ENCODE measurements at regions not wholly inside any gene's neighbourhood (a gene's known extent, or its start where the extent isn't known, plus 50 kb on each side); places are given as distances from the start of the nearest gene placed in this dataset.
A peak's percentile ranks its signal among the peaks of the same experiment; 100 is the strongest.

DNA sequence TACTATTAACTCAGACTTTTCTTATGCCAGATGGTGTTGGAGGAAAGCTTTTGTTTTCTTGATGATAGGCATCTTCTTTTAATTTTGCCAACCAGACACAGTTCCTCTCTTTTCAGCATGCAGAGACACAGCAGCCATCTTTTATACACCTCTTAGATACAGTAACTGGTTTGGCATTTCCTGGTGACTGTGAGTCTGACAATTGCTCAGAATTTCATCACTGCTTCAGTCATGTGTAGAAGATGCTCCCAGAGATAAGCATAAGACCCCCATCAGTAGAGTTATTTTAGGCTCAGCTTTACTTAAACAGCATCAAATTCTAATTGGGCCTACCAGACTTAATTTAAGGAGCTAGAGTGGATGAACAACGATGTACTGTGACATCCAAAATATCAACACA, 779.0 kb downstream of the SQOR start:
- TF ChIP-seq, protein P1, sequence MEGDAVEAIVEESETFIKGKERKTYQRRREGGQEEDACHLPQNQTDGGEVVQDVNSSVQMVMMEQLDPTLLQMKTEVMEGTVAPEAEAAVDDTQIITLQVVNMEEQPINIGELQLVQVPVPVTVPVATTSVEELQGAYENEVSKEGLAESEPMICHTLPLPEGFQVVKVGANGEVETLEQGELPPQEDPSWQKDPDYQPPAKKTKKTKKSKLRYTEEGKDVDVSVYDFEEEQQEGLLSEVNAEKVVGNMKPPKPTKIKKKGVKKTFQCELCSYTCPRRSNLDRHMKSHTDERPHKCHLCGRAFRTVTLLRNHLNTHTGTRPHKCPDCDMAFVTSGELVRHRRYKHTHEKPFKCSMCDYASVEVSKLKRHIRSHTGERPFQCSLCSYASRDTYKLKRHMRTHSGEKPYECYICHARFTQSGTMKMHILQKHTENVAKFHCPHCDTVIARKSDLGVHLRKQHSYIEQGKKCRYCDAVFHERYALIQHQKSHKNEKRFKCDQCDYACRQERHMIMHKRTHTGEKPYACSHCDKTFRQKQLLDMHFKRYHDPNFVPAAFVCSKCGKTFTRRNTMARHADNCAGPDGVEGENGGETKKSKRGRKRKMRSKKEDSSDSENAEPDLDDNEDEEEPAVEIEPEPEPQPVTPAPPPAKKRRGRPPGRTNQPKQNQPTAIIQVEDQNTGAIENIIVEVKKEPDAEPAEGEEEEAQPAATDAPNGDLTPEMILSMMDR (conservative IDR thresholded peaks at IDR 0.05; ENCODE audit: low read length), result no peak
- H3K4me3 ChIP-seq (ENCODE audit: low read length), result no peak overlapping the region
- DNase-seq (ENCODE audit: low read depth), result peak; percentile 80

DNA sequence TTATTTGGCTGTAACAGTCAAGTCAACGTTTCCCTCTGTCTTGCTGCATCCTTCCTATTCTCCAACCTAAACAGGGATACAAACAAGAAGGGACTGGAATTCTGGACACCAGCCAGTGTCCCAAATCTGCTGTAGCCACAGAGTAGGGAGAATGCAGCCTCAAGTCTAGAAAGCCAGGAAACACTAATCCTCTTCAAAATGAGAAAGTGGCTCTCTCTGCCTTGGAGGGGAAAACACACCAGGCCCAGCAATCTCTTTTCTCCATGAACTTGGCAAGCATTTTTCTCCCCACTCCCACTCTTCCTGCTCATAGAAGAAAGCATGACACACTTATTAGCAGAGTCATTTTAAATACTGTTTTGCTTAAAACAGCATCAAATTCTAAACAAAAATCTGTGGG, 781.7 kb downstream of the SQOR start:
- TF ChIP-seq, protein P1 (conservative IDR thresholded peaks at IDR 0.05; ENCODE audit: low read length), result no peak
- peak; percentile 6 for DNase-seq (ENCODE audit: low read depth)

DNA sequence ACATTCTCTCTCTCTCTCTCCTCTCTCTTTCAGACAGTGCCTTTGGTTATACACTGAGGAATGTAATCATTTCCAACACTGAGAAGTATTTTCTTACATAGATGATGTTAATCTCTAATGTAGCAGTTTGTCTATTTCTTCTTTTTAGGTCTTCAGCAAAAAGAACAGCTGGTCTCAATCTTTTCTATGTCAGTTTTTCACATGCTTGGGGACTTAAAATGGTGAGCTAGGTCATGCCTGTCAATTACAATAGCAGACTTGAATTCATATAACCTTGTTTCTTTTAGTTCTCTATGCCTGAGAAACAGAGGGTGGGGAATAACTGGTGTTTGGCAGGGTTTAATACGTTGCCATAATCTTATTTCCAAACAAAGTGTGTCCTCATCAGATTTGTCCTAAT, 786.2 kb downstream of the SQOR start:
- no peak for DNase-seq (ENCODE audit: low read depth)
- H3K4me3 ChIP-seq (ENCODE audit: low read length), result no peak overlapping the region
- TF ChIP-seq, protein P1 (conservative IDR thresholded peaks at IDR 0.05; ENCODE audit: low read length), result no peak

More for the DNA sequence above, 781.7 kb downstream of the SQOR start:
- H3K4me3 ChIP-seq (ENCODE audit: low read length), result no peak overlapping the region

DNA sequence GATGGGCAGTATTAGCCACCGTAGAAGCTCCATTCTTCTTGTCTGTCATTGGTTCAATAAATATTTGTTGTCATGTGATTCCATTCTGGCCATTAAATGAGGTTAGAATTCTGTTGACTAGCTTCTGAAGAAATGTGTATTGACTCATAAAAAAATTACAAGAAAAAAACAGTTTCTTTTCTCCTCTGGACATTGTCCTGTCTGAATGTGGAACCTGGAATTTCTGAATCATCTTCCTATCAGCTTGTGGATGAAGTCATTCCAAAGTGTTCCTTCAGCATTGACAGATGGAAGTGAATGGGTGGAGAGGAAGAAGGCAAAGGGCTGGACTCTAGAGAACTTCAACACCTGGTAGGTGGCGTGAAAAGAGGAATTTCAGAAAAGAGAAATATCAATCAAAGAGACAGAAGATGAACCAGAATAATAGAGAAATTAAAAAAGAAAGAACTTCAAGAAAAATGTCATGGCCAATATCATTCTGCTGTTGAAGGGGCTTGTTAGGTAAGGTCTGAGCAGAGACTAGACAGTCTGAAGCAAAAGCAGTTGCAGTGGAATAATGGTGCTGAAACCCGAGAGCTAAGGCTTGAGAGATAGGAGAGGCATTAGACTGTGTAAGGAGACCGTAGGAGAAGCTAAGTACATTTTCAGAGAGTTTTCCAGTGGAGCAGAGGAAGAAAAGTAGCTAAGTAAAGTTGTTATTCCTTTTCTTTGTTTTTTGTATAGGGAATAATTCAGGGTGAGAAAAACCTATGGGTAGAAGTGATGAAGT, 806.6 kb downstream of the SQOR start:
- TF ChIP-seq, protein P1 (conservative IDR thresholded peaks at IDR 0.05; ENCODE audit: low read length), result no peak
- peak; percentile 70 for DNase-seq (ENCODE audit: low read depth)
- no peak overlapping the region for H3K4me3 ChIP-seq (ENCODE audit: low read length)

DNA sequence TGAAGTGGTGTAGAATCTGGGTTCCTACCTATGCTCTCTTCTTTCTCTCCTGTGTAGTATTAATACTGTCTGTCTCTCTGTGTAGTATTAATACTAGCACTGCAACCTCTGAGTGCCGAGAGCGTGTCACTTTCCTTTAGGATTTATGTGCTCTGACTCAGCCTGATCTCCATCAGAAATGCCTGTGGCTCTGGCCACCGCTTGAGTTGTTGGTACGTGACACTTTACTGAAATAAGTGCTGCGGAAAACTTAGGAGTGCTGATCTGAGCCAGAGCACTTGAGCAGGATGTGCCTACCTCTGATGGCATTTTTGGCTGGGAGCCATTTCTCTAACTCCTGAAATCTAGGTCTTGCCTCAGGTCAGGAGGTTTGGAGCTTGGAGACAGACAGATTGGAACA, 807.4 kb downstream of the SQOR start:
- TF ChIP-seq, protein P1 (conservative IDR thresholded peaks at IDR 0.05; ENCODE audit: low read length), result no peak
- no peak overlapping the region for H3K4me3 ChIP-seq (ENCODE audit: low read length)
- DNase-seq (ENCODE audit: low read depth), result peak; percentile 67

DNA sequence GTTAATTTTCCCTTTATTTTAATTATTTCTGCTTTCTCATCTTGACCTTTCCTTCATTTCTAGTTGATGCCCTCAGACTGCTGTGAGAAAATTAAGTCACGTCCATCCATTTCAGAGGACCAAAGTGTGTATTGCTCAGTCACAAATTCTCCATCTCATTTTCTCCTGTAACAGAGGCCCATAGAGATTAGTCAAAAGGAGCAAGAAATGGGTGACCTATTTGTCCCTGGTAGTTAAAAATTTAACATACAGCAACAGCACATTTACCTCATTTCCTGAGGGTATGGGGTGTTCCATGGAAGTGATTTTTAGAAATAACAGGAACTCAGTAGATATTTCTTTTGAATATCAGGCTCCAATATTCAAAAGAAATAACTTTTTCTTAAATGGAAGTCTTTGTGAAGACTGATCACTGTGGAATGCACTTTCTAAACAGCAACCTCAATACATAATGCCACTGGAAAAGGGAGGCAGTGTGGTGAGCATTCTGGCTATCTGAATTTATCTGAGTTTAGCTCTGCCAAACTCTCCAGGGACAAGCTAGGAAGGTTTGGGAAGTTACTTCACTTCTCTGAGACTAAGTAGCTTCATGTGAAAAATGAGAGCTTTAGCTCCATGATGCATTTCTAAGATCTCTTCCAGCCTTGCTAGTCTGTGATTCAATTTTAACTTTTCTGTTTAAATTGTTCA, 808.2 kb downstream of the SQOR start:
- TF ChIP-seq, protein P1 (conservative IDR thresholded peaks at IDR 0.05; ENCODE audit: low read length), result no peak
- DNase-seq (ENCODE audit: low read depth), result peak; percentile 80
- H3K4me3 ChIP-seq (ENCODE audit: low read length), result no peak overlapping the region
